Umbilical cord (tissue), 1 donor: ENCODE measurements at regions not wholly inside any gene's neighbourhood (a gene's known extent, or its start where the extent isn't known, plus 50 kb on each side); places are given as distances from the start of the nearest gene placed in this dataset.
"Not testable (repeated sequence)": the region's sequence is repeated elsewhere in the genome, so short reads cannot be mapped to it uniquely, and the experiment has no call there.

ENCODE experiments used
- DNase-seq: peaks from one replicate; pipeline ENCODE4 v3.0.0-alpha.2; 2015; ENCODE audit warnings: low spot score

GRCh38 chr15:35693886-35694285 is 147.9 kb upstream of the DPH6 start:
- peak; percentile 32 for DNase-seq

- no peak for DNase-seq
These were observed 149.0 kb upstream of the DPH6 start for GRCh38 chr15:35695003-35695402.

- DNase-seq, result no peak
These were observed 150.8 kb upstream of the DPH6 start for GRCh38 chr15:35696767-35697231.

- no peak for DNase-seq
These were observed 151.8 kb upstream of the DPH6 start for GRCh38 chr15:35697549-35698299.

GRCh38 chr15:35698331-35698730 is 152.4 kb upstream of the DPH6 start:
- DNase-seq, result no peak

- no peak for DNase-seq
These were observed 153.1 kb upstream of the DPH6 start for GRCh38 chr15:35698966-35699575.

GRCh38 chr15:35700091-35700593 is 154.2 kb upstream of the DPH6 start:
- DNase-seq, result not testable (repeated sequence)

- DNase-seq, result no peak
These were observed 155.6 kb upstream of the DPH6 start for GRCh38 chr15:35701402-35702046.

GRCh38 chr15:35702946-35703495 is 157.1 kb upstream of the DPH6 start:
- DNase-seq, result no peak

- peak; percentile 3 for DNase-seq
These were observed 159.3 kb upstream of the DPH6 start for GRCh38 chr15:35705030-35705883.

GRCh38 chr15:35705884-35706585 is 160.1 kb upstream of the DPH6 start:
- DNase-seq, result no peak

- DNase-seq, result no peak
These were observed 167.0 kb upstream of the DPH6 start for GRCh38 chr15:35712956-35713355.

- DNase-seq, result peak; percentile 10
These were observed 167.8 kb upstream of the DPH6 start for GRCh38 chr15:35713733-35714132.

GRCh38 chr15:35717721-35718120 is 171.8 kb upstream of the DPH6 start:
- peak; percentile 5 for DNase-seq

- DNase-seq, result no peak
These were observed 174.1 kb upstream of the DPH6 start for GRCh38 chr15:35720019-35720418.

GRCh38 chr15:35720984-35721383 is 175.0 kb upstream of the DPH6 start:
- DNase-seq, result no peak

GRCh38 chr15:35721751-35722150 is 175.8 kb upstream of the DPH6 start:
- DNase-seq, result no peak

- DNase-seq, result no peak
These were observed 176.5 kb upstream of the DPH6 start for GRCh38 chr15:35722501-35722900.

GRCh38 chr15:35723120-35723847 is 177.3 kb upstream of the DPH6 start:
- no peak for DNase-seq

- no peak for DNase-seq
These were observed 177.9 kb upstream of the DPH6 start for GRCh38 chr15:35723852-35724251.
